ENCODE measurements at regions not wholly inside any gene's neighbourhood (a gene's known extent, or its start where the extent isn't known, plus 50 kb on each side); places are given as distances from the start of the nearest gene placed in this dataset.

DNA sequence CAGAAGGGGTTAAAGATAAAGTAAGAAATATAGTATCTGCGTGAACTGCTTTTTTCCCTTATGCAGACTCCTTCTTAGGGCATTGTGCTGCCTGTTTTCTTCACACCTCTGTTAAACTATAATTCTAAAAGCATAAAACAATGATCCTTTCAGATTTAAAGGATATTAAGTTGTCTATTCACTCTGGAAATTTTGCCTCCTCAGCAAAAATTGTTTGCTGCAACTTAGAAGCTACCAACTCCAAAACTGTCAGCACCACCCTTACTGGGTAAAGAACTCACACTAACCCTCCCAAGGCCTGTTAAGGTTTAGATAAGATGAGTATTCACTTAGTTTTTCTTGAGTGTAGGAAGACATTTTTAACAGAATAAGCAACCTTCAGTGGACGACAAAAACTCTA lies 259.5 kb downstream of the KDM5D start:
- no peak for DNase-seq (ENCODE audit: low read depth)
- ChIA-PET POLR2A (no interaction called here), CTCF (no interaction called here)
- no peaks in the 10 kb centered on the region for H3K36me3 ChIP-seq (ENCODE audit: control insufficient read depth, insufficient read depth, low read length)
- H3K27me3 ChIP-seq (ENCODE audit: control insufficient read depth, insufficient read depth, low read length), result no peaks in the 10 kb centered on the region
- TF ChIP-seq, protein P1, sequence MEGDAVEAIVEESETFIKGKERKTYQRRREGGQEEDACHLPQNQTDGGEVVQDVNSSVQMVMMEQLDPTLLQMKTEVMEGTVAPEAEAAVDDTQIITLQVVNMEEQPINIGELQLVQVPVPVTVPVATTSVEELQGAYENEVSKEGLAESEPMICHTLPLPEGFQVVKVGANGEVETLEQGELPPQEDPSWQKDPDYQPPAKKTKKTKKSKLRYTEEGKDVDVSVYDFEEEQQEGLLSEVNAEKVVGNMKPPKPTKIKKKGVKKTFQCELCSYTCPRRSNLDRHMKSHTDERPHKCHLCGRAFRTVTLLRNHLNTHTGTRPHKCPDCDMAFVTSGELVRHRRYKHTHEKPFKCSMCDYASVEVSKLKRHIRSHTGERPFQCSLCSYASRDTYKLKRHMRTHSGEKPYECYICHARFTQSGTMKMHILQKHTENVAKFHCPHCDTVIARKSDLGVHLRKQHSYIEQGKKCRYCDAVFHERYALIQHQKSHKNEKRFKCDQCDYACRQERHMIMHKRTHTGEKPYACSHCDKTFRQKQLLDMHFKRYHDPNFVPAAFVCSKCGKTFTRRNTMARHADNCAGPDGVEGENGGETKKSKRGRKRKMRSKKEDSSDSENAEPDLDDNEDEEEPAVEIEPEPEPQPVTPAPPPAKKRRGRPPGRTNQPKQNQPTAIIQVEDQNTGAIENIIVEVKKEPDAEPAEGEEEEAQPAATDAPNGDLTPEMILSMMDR (IDR thresholded peaks at IDR 0.05; ENCODE audit: insufficient read depth, low read depth, low read length), result no peak
- H3K4me3 ChIP-seq (ENCODE audit: low read depth, low read length), result no peak overlapping the region

DNA sequence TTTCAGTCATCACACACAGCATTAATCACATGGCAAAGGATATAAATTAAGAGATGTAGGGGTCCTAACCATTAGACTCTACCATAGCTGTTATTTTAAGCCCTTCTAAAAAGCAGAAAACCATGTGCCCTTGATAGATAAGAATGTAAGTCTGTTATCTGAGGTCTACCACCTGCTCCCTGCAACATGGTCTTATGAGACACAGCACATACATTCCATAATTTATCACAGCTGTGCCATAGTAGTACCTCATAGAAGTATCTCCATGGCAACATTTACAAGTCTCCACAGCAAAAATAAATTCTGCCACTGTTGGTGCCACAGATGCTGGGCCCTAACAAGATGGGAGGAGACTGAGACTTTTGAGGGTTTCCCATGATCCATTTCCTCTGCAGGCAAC lies 265.4 kb downstream of the KDM5D start:
- Histone ChIP-seq H3K4me3 (ENCODE audit: low read depth, low read length) (no peak overlapping the region), H3K36me3 (ENCODE audit: control insufficient read depth, insufficient read depth, low read length) (no peaks in the 10 kb centered on the region), H3K27me3 (ENCODE audit: control insufficient read depth, insufficient read depth, low read length) (no peaks in the 10 kb centered on the region)
- CTCF ChIA-PET, result no interaction called here
- POLR2A ChIA-PET, result no interaction called here
- TF ChIP-seq, protein P1 (IDR thresholded peaks at IDR 0.05; ENCODE audit: insufficient read depth, low read depth, low read length), result no peak
- DNase-seq (ENCODE audit: low read depth), result no peak

DNA sequence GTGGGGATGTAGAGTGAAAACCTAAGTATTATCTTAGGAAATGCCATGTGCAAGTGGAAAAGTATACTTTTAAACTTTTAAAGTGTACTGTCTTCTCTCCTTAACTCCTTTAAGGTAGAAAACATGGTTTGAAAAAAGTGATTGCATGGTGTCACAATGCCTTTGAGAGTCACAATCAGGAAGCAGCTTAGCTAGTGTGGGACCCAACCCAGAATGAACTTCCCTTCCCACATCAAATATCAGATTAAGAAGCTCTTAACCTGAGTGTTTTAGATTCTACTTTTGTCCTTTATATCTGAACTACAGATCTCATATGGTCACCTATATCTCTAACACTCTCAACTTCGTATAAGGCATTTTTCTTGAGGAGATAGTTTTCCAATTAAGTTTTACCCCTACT lies 266.6 kb downstream of the KDM5D start:
- DNase-seq (ENCODE audit: low read depth), result no peak
- CTCF ChIA-PET, result no interaction called here
- no peak overlapping the region for H3K4me3 ChIP-seq (ENCODE audit: low read depth, low read length)
- H3K27me3 ChIP-seq (ENCODE audit: control insufficient read depth, insufficient read depth, low read length), result no peaks in the 10 kb centered on the region
- TF ChIP-seq, protein P1 (IDR thresholded peaks at IDR 0.05; ENCODE audit: insufficient read depth, low read depth, low read length), result no peak
- no peaks in the 10 kb centered on the region for H3K36me3 ChIP-seq (ENCODE audit: control insufficient read depth, insufficient read depth, low read length)
- POLR2A ChIA-PET, result no interaction called here

DNA sequence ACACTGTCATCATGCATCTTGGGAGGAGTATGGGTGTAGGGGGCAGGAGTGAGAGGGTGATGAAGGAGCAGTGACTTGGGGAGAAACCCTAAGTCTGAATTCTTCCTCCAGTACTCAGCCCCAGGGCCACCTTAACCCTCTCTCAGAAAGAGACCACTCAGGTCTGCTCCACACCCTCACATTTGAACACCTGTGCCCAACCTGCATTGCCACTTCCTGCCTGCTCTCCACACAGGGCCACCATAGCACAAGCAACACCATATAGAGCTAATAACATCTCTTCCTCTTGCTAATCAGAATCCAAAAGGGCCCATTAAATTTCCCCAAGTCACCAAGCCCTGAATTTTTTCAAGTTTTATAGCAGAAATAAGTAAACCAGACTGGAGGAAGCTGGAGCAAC lies 278.7 kb downstream of the KDM5D start:
- ChIA-PET CTCF (no interaction called here), POLR2A (no interaction called here)
- DNase-seq (ENCODE audit: low read depth), result no peak
- Histone ChIP-seq H3K36me3 (ENCODE audit: control insufficient read depth, insufficient read depth, low read length) (no peaks in the 10 kb centered on the region), H3K4me3 (ENCODE audit: low read depth, low read length) (no peak overlapping the region), H3K27me3 (ENCODE audit: control insufficient read depth, insufficient read depth, low read length) (no peaks in the 10 kb centered on the region)
- TF ChIP-seq, protein P1 (IDR thresholded peaks at IDR 0.05; ENCODE audit: insufficient read depth, low read depth, low read length), result no peak

DNA sequence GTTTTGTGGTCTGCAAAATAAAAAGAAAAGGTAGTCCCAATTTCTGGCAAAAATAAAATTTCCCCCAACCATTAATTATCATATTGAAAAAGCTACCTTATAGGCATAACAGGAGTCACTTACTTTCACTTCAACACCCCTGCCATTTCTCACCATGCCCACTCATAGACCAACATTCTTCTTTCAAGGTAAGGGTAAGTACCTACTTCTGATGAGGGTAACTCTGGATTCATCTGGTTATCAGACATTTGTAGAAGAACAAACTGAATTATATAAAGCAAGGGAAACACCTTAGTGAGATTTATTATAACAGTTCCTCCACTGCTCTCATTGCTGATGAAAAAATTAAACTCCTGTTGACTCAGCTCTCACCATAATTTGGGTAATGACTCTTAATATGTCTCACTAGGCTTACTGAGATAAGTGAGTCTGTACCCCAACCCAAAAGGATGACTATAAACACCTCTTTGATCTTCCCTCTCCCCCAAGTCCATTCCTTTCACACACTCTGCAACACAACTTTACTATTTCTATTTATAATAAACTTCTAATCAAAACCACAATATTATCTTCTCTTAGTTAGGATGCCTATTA lies 287.6 kb downstream of the KDM5D start:
- ChIA-PET POLR2A (no interaction called here), CTCF (no interaction called here)
- Histone ChIP-seq H3K27me3 (ENCODE audit: control insufficient read depth, insufficient read depth, low read length) (no peaks in the 10 kb centered on the region), H3K36me3 (ENCODE audit: control insufficient read depth, insufficient read depth, low read length) (no peaks in the 10 kb centered on the region), H3K4me3 (ENCODE audit: low read depth, low read length) (no peak overlapping the region)
- TF ChIP-seq, protein P1 (IDR thresholded peaks at IDR 0.05; ENCODE audit: insufficient read depth, low read depth, low read length), result no peak
- no peak for DNase-seq (ENCODE audit: low read depth)

All from BJ (cell line).